Sigmoid colon (tissue), 4 donors: ENCODE measurements at regions not wholly inside any gene's neighbourhood (a gene's known extent, or its start where the extent isn't known, plus 50 kb on each side); places are given as distances from the start of the nearest gene placed in this dataset.

Source experiments
- EP300 ChIP-seq, 4 donors: sonication (generic); formaldehyde crosslinking; IDR thresholded peaks; one replicate each; pipeline ENCODE4 v1.6.1; 2017; ENCODE audit warnings: antibody characterized with exemption in 4 of 4
- POLR2A ChIP-seq, 2 donors: fragments of 450-650 bp; IDR thresholded peaks; one replicate each; pipeline ENCODE4 v1.6.1; 2016; ENCODE audit warnings: antibody characterized with exemption in 2 of 2, mild to moderate bottlenecking in 2 of 2, moderate library complexity in 2 of 2
- POLR2AphosphoS5 ChIP-seq, 4 donors: sonication (generic); formaldehyde crosslinking; IDR thresholded peaks; one replicate each; pipeline ENCODE4 v1.6.1; 2017; ENCODE audit warnings: antibody characterized with exemption in 4 of 4
- TF ChIP-seq, protein P1 (sequence below), 4 experiments: fragments of 450-650 bp in 3 of 4; fragments of 200-600 bp in 1 of 4; IDR thresholded peaks; one replicate each; pipeline ENCODE4 v1.5.1; 2016 to 2019; ENCODE audit warnings: antibody characterized with exemption in 4 of 4, mild to moderate bottlenecking in 3 of 4, moderate library complexity in 2 of 4

DNA sequence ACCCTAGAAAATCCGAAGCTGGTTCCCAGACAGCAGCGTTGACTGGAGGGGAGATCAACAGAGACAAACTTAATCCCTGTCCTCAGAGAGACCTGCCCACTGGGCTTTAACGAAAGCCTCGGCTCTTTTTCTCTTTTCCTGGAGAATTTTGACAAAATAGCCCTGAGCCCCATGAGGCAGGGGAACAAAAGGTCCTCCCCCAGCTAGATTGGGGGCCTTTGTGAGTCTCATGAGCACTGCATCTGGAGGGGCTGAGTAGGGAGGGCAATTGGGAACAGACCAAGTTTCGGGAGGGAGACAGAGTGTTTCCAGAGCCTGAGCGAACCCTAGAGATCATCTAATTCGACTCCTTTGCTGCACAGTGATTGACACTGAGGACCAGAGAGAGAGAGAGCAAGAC is 123.9 kb upstream of the HAAO start:
- TF ChIP-seq POLR2A (IDR thresholded peaks at IDR 0.05), result no peak
- TF ChIP-seq, protein P1, sequence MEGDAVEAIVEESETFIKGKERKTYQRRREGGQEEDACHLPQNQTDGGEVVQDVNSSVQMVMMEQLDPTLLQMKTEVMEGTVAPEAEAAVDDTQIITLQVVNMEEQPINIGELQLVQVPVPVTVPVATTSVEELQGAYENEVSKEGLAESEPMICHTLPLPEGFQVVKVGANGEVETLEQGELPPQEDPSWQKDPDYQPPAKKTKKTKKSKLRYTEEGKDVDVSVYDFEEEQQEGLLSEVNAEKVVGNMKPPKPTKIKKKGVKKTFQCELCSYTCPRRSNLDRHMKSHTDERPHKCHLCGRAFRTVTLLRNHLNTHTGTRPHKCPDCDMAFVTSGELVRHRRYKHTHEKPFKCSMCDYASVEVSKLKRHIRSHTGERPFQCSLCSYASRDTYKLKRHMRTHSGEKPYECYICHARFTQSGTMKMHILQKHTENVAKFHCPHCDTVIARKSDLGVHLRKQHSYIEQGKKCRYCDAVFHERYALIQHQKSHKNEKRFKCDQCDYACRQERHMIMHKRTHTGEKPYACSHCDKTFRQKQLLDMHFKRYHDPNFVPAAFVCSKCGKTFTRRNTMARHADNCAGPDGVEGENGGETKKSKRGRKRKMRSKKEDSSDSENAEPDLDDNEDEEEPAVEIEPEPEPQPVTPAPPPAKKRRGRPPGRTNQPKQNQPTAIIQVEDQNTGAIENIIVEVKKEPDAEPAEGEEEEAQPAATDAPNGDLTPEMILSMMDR (IDR thresholded peaks at IDR 0.05), result no peak
- TF ChIP-seq EP300 (IDR thresholded peaks at IDR 0.05), result no peak
- no peak for TF ChIP-seq POLR2AphosphoS5 (IDR thresholded peaks at IDR 0.05)
